Embryonic facial prominence (tissue), 1 donor: ENCODE measurements at regions not wholly inside any gene's neighbourhood (a gene's known extent, or its start where the extent isn't known, plus 50 kb on each side); places are given as distances from the start of the nearest gene placed in this dataset.

Source experiments
- DNase-seq: peaks from one replicate; pipeline ENCODE4 v3.0.0-alpha.2; 2016; ENCODE audit errors: extremely low spot score

DNA sequence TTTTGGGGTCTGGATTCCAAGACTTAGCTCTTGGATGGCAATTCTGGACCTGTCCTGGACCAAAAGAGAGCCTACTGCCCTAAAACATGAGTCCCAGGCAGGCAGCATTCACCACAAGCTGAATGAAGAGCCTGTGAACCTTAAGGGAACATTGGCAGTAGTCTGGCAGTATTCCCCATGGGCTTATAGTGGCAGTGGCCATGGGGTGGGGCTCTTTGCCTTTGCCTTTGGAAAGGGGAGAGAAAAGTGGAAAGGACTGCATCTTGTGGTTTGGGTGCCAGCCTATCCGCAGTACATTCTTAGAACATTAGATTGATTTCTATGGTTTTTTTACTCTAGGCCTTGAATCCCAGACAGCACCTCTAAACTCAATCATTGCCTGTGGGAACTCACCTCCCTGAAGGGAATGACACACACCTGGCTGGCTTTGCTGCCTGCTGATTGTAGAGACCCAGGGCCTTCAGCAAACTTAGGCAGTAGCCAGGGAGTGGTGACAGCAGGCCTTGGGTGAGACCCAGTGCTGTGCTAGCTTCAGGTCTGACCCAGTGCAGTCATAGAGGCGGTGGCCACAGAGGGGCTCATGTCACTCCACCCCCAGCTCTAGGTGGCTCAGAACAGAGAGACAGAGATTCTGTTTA lies 216.3 kb downstream of the CETN3 start:
- no peak for DNase-seq

GRCh38 chr5:90191352-90192045 lies 218.1 kb downstream of the CETN3 start:
- DNase-seq, result no peak

DNA sequence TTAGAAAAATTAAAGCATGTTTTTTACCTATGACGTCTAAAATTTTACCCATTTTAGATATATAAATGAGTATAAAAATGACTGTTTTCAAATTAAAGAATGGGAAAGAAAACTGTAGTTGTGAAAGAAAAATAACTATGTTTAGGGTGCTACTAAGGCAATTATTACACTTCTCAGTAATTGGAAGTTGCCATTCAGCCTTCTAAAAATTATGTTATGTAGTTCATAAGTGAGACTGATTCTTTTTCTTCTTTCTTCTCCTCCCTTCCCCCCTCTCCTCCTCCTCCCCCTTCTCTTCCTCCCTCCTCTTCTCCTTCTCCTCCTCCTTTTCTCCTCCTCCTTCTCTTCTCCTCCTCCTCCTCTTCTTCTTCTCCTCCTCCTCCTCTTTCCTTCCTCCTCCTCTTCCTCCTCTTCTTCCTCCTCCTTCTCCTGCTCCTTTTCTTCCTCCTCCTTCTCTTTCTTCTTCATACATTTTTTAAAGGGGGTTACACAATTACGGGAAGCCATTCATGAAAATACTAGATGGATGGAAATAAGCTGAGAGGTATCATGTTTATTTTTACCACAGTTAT lies 223.6 kb downstream of the CETN3 start:
- DNase-seq, result no peak

DNA sequence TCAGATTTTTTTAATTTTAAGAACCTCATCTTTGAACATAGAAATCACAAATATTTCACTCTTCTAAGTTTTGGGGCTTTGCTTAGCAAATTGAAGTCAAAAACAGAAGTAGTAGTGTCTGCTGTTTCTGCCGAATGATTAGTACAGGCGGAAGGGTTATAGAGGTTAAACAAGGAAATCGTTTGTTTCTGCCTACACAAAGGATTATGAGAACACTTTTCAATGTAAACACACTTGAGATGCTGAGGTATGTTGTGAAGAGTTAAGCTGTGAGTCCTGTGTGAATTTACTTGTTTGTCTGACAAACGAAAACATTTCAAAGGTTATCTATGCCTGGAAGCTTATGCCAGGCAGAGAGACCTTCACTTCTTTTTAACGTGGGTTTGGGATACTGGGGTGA lies 224.8 kb downstream of the CETN3 start:
- no peak for DNase-seq

DNA sequence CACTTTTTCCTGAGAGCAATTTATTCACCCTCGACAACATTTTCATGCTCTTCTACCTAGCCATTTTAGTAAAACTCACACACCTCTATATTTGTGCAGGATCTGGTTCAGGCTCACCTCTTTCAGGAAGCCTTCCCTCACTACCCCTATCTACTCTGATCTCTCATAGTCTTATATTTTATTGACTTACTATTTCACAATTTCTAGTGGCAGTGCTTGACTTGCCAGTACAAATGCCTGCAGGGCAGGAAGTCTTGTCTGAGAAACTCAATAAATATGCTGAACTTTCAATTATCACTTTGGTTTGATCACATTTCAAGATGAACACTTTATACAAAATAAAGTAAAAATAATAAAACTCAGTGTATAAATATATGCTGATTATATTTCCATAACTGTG lies 226.8 kb downstream of the CETN3 start:
- DNase-seq, result no peak

DNA sequence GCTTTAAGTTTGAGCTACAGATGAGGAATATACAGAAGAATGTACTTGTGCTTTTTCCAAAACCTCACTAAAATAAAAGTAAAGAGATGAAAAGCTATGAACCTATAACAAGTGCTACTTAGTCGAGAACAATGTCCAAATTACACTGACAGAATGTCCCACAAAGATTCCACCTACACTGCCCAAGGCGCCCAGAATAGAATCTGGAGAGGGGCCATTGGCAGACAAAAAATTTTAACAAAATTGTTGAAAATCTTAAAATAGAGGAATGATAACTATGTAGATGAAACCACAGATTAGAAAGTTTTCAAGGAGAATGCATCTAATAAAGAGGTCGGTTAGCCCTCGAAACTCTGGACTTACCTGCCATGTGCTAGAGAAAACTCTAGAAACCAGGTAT lies 235.3 kb downstream of the CETN3 start:
- no peak for DNase-seq

GRCh38 chr5:90173299-90174030 lies 236.1 kb downstream of the CETN3 start:
- DNase-seq, result no peak

DNA sequence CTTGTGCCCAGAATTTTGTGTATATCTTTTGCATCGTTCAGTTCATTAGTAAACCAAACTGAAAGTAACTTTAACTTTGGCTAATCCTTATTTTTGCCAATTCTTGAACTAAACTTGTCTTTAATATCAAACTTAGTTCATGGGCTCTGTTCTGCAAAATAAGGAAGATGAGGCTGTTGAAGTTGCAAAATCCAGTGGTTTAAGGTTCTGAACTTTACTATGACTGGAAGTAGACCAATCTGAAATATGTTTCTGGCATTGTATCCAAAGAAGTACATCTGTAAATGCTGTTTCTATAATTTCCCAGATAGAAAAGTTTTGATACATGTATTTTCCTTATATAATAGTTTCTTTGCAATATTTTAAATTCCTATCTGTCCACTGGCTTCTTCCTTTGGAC lies 238.1 kb downstream of the CETN3 start:
- no peak for DNase-seq

DNA sequence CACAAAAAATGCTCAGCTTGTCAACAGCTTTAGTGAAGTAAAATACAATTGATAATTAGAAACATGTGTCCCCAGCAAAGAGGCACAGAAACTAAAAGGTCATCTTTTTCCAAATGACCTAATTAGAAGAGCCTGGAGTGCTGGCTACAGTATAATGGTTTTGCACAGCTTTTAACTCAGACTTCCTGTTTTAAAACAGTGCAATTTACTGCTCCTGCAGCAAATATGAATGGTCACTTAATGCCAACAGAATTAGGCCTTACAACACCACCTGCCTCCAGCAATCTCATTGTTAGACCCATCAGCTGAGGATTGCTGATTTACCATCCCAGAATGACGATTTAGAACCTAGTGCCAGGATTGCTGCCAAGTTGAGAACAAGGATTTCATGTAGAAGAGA lies 239.3 kb downstream of the CETN3 start:
- no peak for DNase-seq

DNA sequence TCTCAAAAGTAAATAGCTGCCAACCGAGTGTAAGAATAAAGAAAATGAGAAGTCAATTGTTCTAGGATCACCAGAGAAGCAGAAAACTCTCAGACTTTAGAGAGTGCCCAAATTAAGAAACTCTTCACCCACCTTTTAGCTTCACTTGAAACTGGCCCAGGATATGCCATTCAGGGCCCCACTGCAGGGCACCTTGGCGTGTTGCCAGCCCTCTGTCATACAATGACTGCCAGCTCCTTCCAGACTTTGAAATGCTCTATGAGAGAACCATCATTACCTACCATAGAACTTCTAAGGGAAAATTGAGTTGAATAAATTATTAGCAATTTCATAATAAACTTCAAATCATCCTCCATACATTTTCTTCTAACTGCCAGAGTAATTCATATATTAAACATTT lies 240.5 kb downstream of the CETN3 start:
- no peak for DNase-seq

DNA sequence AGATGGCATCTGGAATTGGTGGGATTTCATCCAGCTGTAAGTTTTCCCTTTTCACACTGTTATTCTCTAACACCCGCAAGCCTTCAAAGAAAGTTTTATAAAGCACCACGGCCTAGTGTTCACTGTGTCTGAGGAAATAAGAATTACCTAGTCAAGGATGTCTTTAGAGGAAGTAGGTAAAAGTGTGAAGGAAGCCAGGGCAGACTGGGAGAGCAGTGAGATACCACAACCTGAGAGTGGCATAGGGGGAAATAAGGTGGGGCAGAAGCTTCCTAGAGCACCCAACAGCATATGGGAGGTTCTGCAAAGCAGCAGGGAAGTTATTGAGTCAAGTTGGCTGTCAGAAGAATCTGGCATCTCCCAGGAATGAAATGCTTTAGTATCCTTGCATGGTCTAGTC lies 241.2 kb downstream of the CETN3 start:
- no peak for DNase-seq

DNA sequence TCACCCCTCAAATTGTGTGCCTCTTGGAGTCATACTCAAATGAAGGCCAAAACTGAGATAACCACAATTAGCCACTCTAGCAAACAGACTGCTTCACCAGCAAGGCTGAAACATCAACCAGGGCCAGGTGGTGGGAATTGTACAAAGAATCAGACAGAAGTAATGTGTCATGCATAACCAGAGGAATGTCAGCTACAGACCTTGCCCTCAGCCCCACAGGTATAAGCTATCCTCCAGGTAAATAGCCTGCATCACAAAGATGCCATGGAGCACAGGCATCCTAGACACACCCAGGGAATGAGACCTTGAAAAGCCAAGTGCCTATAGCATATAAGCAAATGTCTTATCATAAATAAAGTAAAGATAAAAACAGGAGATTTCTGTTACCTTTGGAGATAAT lies 242.7 kb downstream of the CETN3 start:
- no peak for DNase-seq

GRCh38 chr5:90162324-90162723 lies 247.2 kb downstream of the CETN3 start:
- DNase-seq, result no peak

DNA sequence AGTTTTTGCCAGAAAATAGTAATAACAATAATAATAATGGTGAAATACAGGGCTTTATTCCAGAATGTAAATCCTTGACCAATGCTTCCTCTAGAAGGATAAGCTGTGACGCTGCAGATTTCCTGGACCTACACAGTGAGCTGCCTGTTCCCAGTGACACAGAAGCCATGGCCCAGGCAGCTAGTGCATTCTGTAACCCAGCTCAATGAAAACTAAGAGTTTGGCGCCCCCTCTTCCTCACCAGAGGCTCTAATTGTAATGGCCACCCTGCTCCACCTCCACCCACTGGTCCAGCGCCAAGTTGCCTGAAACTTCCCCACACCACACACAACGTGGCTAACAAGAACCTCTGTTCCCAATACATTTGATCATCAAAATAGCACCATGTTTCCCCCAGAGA lies 248.1 kb downstream of the CETN3 start:
- peak; percentile 37 for DNase-seq

GRCh38 chr5:90158131-90158530 lies 251.4 kb downstream of the CETN3 start:
- DNase-seq, result no peak

- no peak for DNase-seq
Measured at GRCh38 chr5:90153031-90153430, 256.5 kb downstream of the CETN3 start.

DNA sequence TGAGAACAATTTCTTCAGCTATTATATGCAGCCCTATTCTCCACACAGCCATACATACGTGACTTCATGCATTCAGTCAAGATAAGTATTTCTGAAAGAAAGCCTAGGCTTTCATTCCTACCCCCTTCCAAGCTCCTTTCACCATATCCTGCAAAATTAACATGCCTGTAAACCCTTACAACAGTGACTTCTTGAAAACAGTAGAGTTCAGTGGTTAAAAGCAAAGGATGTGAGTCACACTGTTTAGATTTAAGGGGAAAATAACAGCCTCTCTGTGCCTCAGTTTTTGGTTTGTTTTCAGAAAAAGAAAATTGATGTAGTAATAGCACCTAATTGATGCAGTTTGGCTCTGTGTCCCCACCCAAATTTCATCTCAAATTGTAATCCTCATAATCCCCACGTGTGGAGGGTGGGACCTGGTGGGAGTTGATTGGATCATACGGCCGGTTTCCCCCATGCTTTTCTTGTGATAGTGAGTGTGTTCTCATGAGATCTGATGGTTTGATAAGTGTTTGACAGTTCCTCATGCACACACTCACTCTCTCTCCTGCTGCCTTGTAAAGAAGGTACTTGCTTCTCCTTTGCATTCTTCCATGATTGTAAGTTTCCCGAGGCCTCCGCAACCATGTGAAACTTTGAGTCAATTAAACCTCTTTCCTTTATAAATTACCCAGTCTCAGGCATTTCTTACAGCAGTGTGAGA lies 264.8 kb downstream of the CETN3 start:
- no peak for DNase-seq

DNA sequence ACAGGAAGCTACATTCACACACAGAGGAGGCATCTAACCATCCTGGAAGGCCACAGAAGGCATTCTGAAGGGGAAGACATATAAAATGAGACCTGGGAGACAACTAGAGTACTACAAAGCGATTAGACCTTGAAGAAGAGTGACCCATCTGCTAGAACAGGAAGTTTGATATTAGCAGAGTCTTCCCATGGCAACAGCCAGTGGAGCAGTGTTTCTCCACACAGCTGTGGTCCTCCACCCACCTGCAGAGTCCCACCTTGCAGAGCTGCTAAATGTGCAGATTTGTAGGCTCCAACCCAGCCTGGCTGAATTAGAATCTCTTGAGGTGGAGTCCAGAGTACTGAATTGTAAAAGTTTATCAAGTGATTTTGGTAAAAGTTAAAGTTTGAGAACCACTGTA lies 267.0 kb downstream of the CETN3 start:
- DNase-seq, result no peak

DNA sequence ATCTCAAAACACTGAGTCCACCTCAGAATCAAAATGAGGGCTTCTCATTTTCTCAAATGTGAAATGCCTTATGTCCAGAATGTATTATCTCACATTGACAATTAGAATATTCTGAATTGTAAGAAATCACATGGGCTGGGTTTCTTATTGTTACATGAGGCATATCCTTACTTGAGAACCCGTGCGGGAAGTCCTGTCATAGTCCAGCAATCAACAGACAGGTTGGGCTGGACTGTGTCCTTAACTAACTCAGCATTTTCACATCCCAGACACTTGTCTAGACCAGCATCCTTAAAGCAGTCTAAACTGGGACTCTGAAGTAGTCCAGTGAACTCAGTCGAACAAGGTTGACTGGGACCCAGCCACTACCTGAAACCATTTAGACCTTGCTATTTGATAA lies 267.6 kb downstream of the CETN3 start:
- no peak for DNase-seq

- no peak for DNase-seq
Measured at GRCh38 chr5:90136952-90137528, 272.5 kb downstream of the CETN3 start.

DNA sequence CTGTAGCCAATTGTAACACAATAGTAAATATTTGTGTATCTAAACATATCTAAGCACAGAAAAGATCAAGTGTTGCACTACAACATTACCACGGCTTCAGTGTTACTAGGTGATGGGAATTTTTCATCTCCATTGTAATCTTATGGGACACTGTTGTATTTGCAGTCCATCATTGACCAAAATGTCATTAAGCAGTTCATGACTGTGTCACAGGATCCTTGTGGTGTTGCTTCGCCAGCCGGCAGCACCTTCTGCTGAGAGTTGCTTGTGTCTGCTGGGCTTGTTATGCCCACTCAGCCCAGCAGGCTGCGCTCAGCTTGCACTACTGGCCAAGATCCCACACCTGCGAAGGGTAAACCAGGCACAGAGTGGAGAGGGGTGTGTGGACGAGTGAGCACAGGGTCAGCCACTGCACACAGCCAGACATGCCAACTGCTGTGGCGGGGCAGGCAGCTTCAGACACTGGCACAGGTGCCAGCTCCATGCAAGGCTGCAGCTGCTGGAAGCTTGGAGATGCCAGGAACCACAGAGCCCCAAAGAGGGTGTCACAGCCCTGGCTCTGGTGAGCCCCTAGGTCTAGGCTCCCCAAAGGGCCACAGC lies 273.7 kb downstream of the CETN3 start:
- DNase-seq, result no peak
